Lung (tissue), 11 donors: ENCODE measurements at regions not wholly inside any gene's neighbourhood (a gene's known extent, or its start where the extent isn't known, plus 50 kb on each side); places are given as distances from the start of the nearest gene placed in this dataset.

ENCODE experiments used
- ATAC-seq: fragments of 200-7000 bp; cut with Tn5 transposase; one replicate; pipeline ENCODE4 v1.9.1; 2020; ENCODE audit warnings: moderate number of reproducible peaks; ENCODE audit not compliant: insufficient read depth, low FRiP score
- DNase-seq, 3 donors: peaks; one replicate each; pipeline ENCODE4 v3.0.0-alpha.2; 2013 to 2017
- H3K27ac ChIP-seq, 2 donors: one replicate each; pipeline ENCODE4 v1.5.1; 2013; ENCODE audit warnings: mild to moderate bottlenecking in 2 of 2, moderate library complexity in 2 of 2, control low read depth in 1 of 2, inconsistent platforms in 1 of 2, low read depth in 1 of 2, low read length in 1 of 2
- H3K27me3 ChIP-seq, 3 donors: one replicate each; pipeline ENCODE4 v1.5.1; 2013; ENCODE audit warnings: low read length in 2 of 3; ENCODE audit not compliant: control insufficient read depth in 3 of 3, insufficient read depth in 3 of 3
- H3K36me3 ChIP-seq, 4 donors: one replicate each; pipeline ENCODE4 v1.5.1; 2013; ENCODE audit warnings: low read length in 4 of 4, mild to moderate bottlenecking in 1 of 4, moderate library complexity in 1 of 4; ENCODE audit not compliant: control insufficient read depth in 4 of 4, insufficient read depth in 4 of 4
- H3K4me1 ChIP-seq, 5 donors: one replicate each; pipeline ENCODE4 v1.5.1; 2013; ENCODE audit warnings: low read length in 5 of 5, mild to moderate bottlenecking in 2 of 5, moderate library complexity in 1 of 5; ENCODE audit not compliant: control insufficient read depth in 5 of 5, insufficient read depth in 5 of 5
- H3K4me3 ChIP-seq: one replicate; pipeline ENCODE4 v1.5.1; 2013; ENCODE audit warnings: mild to moderate bottlenecking, control low read depth, moderate library complexity
- H3K9ac ChIP-seq, 2 donors: one replicate each; pipeline ENCODE4 v1.5.1; 2013; ENCODE audit warnings: low read length in 2 of 2, control low read depth in 1 of 2; ENCODE audit not compliant: insufficient read depth in 1 of 2
- H3K9me3 ChIP-seq, 4 donors: one replicate each; pipeline ENCODE4 v1.5.1; 2013; ENCODE audit warnings: low read length in 3 of 4, mild to moderate bottlenecking in 1 of 4, moderate library complexity in 1 of 4; ENCODE audit not compliant: control insufficient read depth in 4 of 4, insufficient read depth in 3 of 4
- WGBS, 2 donors: extraction: QIAGEN DNeasy Blood & Tissue Kit; methylation state at CpG; one replicate each; pipeline ENCODE4 v1.1.7; 2013; 5-methylcytosine and 5-hydroxymethylcytosine counted together
- TF ChIP-seq, protein P1 (sequence below): IDR thresholded peaks from 2 replicates; pipeline ENCODE4 v1.5.1; 2012; ENCODE audit warnings: mild to moderate bottlenecking; ENCODE audit errors: control extremely low read depth, extremely low read depth
- donor health status: control.
- donor health status: control.
- donor health status: Bipolar disorder and iron deficiency.
- donor health status: healthy.
- donor health status: DM: yes; HTN: yes; CAD: no.

DNA sequence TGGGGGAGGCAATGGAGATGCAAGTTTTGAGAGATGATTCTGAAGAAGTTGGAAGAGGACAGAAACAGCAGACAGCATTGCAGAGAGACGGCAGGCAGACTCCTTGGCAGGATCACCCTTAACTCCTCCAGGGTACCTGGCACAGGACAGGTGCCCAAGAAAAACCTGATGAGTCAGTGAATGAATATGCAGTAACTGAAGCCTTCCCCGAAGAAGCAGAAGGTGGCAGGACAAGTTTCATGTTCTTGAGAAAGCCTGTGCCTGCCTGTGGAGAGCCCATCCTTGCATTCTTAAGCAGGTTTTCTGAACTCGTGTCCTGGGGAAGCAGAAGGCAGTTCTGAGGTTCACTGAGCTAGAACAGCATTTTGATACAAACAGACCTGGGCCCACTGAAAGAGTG, 79.6 kb upstream of the SASH1 start:
- Histone ChIP-seq H3K9me3 (peaks cover 0 to 2% (median 0%) of the 10 kb centered on the region in 4 donors), H3K4me1 (peaks cover 0 to 3% (median 0%) of the 10 kb centered on the region in 5 donors)
- 67 to 74% methylated on average over 3 of the region's 3 CpGs for WGBS, 2 donors

GRCh38 chr6:148263961-148264360, 78.7 kb upstream of the SASH1 start:
- no peak overlapping the region for H3K27ac ChIP-seq
- peaks cover 0 to 3% (median 0%) of the 10 kb centered on the region in 5 donors for H3K4me1 ChIP-seq
- no peak overlapping the region for H3K9ac ChIP-seq
- no peak overlapping the region for H3K4me3 ChIP-seq
- no peaks in the 10 kb centered on the region for H3K27me3 ChIP-seq
- H3K36me3 ChIP-seq = no peaks in the 10 kb centered on the region
- H3K9me3 ChIP-seq = peaks cover 0 to 2% (median 0%) of the 10 kb centered on the region in 4 donors
- DNase-seq = no peak
- 65 to 72% methylated on average over 5 of the region's 5 CpGs for WGBS, 2 donors
- TF ChIP-seq, protein P1, sequence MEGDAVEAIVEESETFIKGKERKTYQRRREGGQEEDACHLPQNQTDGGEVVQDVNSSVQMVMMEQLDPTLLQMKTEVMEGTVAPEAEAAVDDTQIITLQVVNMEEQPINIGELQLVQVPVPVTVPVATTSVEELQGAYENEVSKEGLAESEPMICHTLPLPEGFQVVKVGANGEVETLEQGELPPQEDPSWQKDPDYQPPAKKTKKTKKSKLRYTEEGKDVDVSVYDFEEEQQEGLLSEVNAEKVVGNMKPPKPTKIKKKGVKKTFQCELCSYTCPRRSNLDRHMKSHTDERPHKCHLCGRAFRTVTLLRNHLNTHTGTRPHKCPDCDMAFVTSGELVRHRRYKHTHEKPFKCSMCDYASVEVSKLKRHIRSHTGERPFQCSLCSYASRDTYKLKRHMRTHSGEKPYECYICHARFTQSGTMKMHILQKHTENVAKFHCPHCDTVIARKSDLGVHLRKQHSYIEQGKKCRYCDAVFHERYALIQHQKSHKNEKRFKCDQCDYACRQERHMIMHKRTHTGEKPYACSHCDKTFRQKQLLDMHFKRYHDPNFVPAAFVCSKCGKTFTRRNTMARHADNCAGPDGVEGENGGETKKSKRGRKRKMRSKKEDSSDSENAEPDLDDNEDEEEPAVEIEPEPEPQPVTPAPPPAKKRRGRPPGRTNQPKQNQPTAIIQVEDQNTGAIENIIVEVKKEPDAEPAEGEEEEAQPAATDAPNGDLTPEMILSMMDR = no peak
- no peak for ATAC-seq

More for the DNA sequence above, 79.6 kb upstream of the SASH1 start:
- Histone ChIP-seq H3K4me3 (no peak overlapping the region), H3K36me3 (no peaks in the 10 kb centered on the region), H3K9ac (no peak overlapping the region), H3K27ac (no peak overlapping the region), H3K27me3 (no peaks in the 10 kb centered on the region)
- ATAC-seq (peak; percentile 59), DNase-seq (no peak)
- TF ChIP-seq, protein P1 = no peak

- peaks cover 0 to 2% (median 0%) of the 10 kb centered on the region in 4 donors for H3K9me3 ChIP-seq
- ATAC-seq (no peak), DNase-seq (peak in 1 of 3 donors; percentile 56)
- H3K27ac ChIP-seq = no peak overlapping the region
- no peaks in the 10 kb centered on the region for H3K36me3 ChIP-seq
- H3K27me3 ChIP-seq = no peaks in the 10 kb centered on the region
- H3K9ac ChIP-seq = no peak overlapping the region
- peaks cover 0 to 3% (median 0%) of the 10 kb centered on the region in 5 donors for H3K4me1 ChIP-seq
- TF ChIP-seq, protein P1 = no peak
- 73 to 84% methylated on average over 2 of the region's 2 CpGs for WGBS, 2 donors
- no peak overlapping the region for H3K4me3 ChIP-seq
Observed at GRCh38 chr6:148265054-148265453, 77.6 kb upstream of the SASH1 start.

- Histone ChIP-seq H3K9me3 (no peaks in the 10 kb centered on the region), H3K27ac (no peak overlapping the region), H3K27me3 (no peaks in the 10 kb centered on the region), H3K4me3 (no peak overlapping the region), H3K9ac (no peak overlapping the region), H3K4me1 (peaks cover 0 to 13% (median 2%) of the 10 kb centered on the region in 5 donors), H3K36me3 (no peaks in the 10 kb centered on the region)
- ATAC-seq (no peak), DNase-seq (no peak)
- TF ChIP-seq, protein P1 = no peak
- WGBS, 2 donors = 81 to 91% methylated on average over 3 of the region's 3 CpGs
Observed at GRCh38 chr6:148269386-148269785, 73.3 kb upstream of the SASH1 start.
